ENCODE measurements at regions not wholly inside any gene's neighbourhood (a gene's known extent, or its start where the extent isn't known, plus 50 kb on each side); places are given as distances from the start of the nearest gene placed in this dataset.

DNA sequence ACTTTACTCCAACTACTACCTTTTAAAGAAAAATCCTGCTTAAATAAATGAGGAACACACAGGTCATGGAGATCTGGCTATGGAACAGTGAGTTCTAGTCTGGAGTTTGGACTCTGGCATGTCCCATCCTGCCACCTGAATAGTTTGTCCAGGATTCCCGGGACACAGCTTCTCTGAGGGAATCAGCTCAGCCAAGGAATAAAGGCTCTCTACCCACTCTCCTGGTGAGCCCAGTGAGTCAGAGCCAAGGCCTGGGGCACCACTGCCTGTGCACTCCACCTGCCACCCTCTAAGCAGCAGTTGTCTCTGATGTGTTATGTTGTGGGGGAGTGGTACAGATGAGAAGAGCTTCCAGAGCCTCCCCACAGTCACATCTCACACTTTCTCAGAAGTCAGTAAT, 113.5 kb downstream of the HTR5A start:
- TF ChIP-seq, protein P1, sequence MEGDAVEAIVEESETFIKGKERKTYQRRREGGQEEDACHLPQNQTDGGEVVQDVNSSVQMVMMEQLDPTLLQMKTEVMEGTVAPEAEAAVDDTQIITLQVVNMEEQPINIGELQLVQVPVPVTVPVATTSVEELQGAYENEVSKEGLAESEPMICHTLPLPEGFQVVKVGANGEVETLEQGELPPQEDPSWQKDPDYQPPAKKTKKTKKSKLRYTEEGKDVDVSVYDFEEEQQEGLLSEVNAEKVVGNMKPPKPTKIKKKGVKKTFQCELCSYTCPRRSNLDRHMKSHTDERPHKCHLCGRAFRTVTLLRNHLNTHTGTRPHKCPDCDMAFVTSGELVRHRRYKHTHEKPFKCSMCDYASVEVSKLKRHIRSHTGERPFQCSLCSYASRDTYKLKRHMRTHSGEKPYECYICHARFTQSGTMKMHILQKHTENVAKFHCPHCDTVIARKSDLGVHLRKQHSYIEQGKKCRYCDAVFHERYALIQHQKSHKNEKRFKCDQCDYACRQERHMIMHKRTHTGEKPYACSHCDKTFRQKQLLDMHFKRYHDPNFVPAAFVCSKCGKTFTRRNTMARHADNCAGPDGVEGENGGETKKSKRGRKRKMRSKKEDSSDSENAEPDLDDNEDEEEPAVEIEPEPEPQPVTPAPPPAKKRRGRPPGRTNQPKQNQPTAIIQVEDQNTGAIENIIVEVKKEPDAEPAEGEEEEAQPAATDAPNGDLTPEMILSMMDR (IDR thresholded peaks at IDR 0.05) = no peak
- TF ChIP-seq POLR2A (IDR thresholded peaks at IDR 0.05) = no peak
